ENCODE measurements at regions not wholly inside any gene's neighbourhood (a gene's known extent, or its start where the extent isn't known, plus 50 kb on each side); places are given as distances from the start of the nearest gene placed in this dataset.

GRCh38 chr10:108708363-108708762 lies 1214.9 kb downstream of the XPNPEP1 start:
- Histone ChIP-seq H3K36me3 (replicated peaks in 1 of 2; ENCODE audit: control extremely low read depth in 1 of 2, control insufficient read depth in 1 of 2, extremely low read depth in 1 of 2, insufficient read depth in 2 of 2, low read length in 1 of 2) (no peaks in the 10 kb centered on the region), H3K4me2 (replicated peaks; ENCODE audit: low read depth, low read length, poor library complexity, severe bottlenecking) (no peak overlapping the region), H3K79me2 (ENCODE audit: control insufficient read depth, insufficient read depth, low read length) (no peaks in the 10 kb centered on the region), H3K27ac (ENCODE audit: low read length in 2 of 2) (no peak overlapping the region), H3K4me1 (ENCODE audit: control insufficient read depth in 2 of 2, insufficient read depth in 2 of 2, low read length in 2 of 2) (no peaks in the 10 kb centered on the region), H4K20me1 (ENCODE audit: control insufficient read depth, insufficient read depth, low read length, poor library complexity, severe bottlenecking) (no peaks in the 10 kb centered on the region), H3K9ac (ENCODE audit: low read length) (no peak overlapping the region), H3K9me3 (ENCODE audit: control extremely low read depth in 1 of 3, control insufficient read depth in 2 of 3, insufficient read depth in 1 of 3, low read length in 2 of 3) (peaks cover 0 to 3% (median 1%) of the 10 kb centered on the region in 3 donors), H3K4me3 (ENCODE audit: control extremely low read depth in 1 of 5, extremely low read depth in 1 of 5, insufficient read depth in 1 of 5, low read depth in 2 of 5, low read length in 4 of 5) (no peak overlapping the region), H3K27me3 (replicated peaks in 1 of 4; ENCODE audit: control extremely low read depth in 1 of 4, control insufficient read depth in 3 of 4, insufficient read depth in 4 of 4, low read length in 3 of 4) (no peaks in the 10 kb centered on the region), H2AFZ (ENCODE audit: insufficient read depth, low read depth, low read length, poor library complexity, severe bottlenecking) (no peak overlapping the region)
- ChIA-PET POLR2A (interaction anchor here (0.5 kb wide), 1 partner anchor 9 kb away, joined by 3 read pairs; no protein-coding TSS in a partner anchor), CTCF (no interaction called here)
- H3K27ac Mint-ChIP-seq, result no peak overlapping the region
- WGBS (ENCODE audit: insufficient coverage), result 88% methylated on average over 1 of the region's 4 CpGs
- peaks cover 8% of the 10 kb centered on the region for H3K9me3 Mint-ChIP-seq (ENCODE audit: insufficient read depth)
- DNase-seq (no peak), ATAC-seq (ENCODE audit: low read depth) (no peak)
- no peaks in the 10 kb centered on the region for H3K27me3 Mint-ChIP-seq
- intact Hi-C loops (cut with micrococcal nuclease), result no loop called here
- no peak overlapping the region for H3K4me3 Mint-ChIP-seq
- H3K4me1 Mint-ChIP-seq, result no peaks in the 10 kb centered on the region
- TF ChIP-seq EZH2 (IDR thresholded peaks at IDR 0.05; ENCODE audit: borderline replicate concordance, insufficient read depth, low read depth, low read length, poor library complexity, severe bottlenecking) (no peak), CTCF (IDR thresholded peaks at IDR 0.05) (no peak)

- no peaks in the 10 kb centered on the region for H4K20me1 ChIP-seq (ENCODE audit: control insufficient read depth, insufficient read depth, low read length, poor library complexity, severe bottlenecking)
- H3K27me3 ChIP-seq (replicated peaks in 1 of 4; ENCODE audit: control extremely low read depth in 1 of 4, control insufficient read depth in 3 of 4, insufficient read depth in 4 of 4, low read length in 3 of 4), result no peaks in the 10 kb centered on the region
- Mint-ChIP-seq H3K4me3 (no peak overlapping the region), H3K27ac (no peak overlapping the region), H3K27me3 (no peaks in the 10 kb centered on the region), H3K9me3 (ENCODE audit: insufficient read depth) (no peaks in the 10 kb centered on the region), H3K4me1 (peaks cover 8% of the 10 kb centered on the region)
- no peak for ATAC-seq (ENCODE audit: low read depth)
- H3K36me3 ChIP-seq (replicated peaks in 1 of 2; ENCODE audit: control extremely low read depth in 1 of 2, control insufficient read depth in 1 of 2, extremely low read depth in 1 of 2, insufficient read depth in 2 of 2, low read length in 1 of 2), result no peaks in the 10 kb centered on the region
- H3K4me2 ChIP-seq (replicated peaks; ENCODE audit: low read depth, low read length, poor library complexity, severe bottlenecking), result no peak overlapping the region
- H3K9me3 ChIP-seq (ENCODE audit: control extremely low read depth in 1 of 3, control insufficient read depth in 2 of 3, insufficient read depth in 1 of 3, low read length in 2 of 3), result peaks cover 0 to 1% (median 0%) of the 10 kb centered on the region in 3 donors
- H3K27ac ChIP-seq (ENCODE audit: low read length in 2 of 2), result no peak overlapping the region
- no CpG with 5 or more reads among the region's 4 CpGs for WGBS (ENCODE audit: insufficient coverage)
- no peak overlapping the region for H3K9ac ChIP-seq (ENCODE audit: low read length)
- TF ChIP-seq EZH2 (IDR thresholded peaks at IDR 0.05; ENCODE audit: borderline replicate concordance, insufficient read depth, low read depth, low read length, poor library complexity, severe bottlenecking) (no peak), CTCF (IDR thresholded peaks at IDR 0.05) (no peak)
- ChIA-PET POLR2A (no interaction called here), CTCF (no interaction called here)
- intact Hi-C loops (cut with micrococcal nuclease), result no loop called here
- no peaks in the 10 kb centered on the region for H3K4me1 ChIP-seq (ENCODE audit: control insufficient read depth in 2 of 2, insufficient read depth in 2 of 2, low read length in 2 of 2)
- H2AFZ ChIP-seq (ENCODE audit: insufficient read depth, low read depth, low read length, poor library complexity, severe bottlenecking), result no peak overlapping the region
- H3K4me3 ChIP-seq (ENCODE audit: control extremely low read depth in 1 of 5, extremely low read depth in 1 of 5, insufficient read depth in 1 of 5, low read depth in 2 of 5, low read length in 4 of 5), result no peak overlapping the region
- no peak for DNase-seq
- H3K79me2 ChIP-seq (ENCODE audit: control insufficient read depth, insufficient read depth, low read length), result no peaks in the 10 kb centered on the region
Measured at GRCh38 chr10:108696792-108697477, 1226.4 kb downstream of the XPNPEP1 start.

Data from B cell (primary cell).